ENCODE measurements at regions not wholly inside any gene's neighbourhood (a gene's known extent, or its start where the extent isn't known, plus 50 kb on each side); places are given as distances from the start of the nearest gene placed in this dataset.

GRCh38 chr9:108412755-108413154 is 443.0 kb downstream of the ACTL7B start:
- Histone ChIP-seq H3K27ac (ENCODE audit: low read depth, low read length) (no peak overlapping the region), H3K4me3 (ENCODE audit: low read length) (no peak overlapping the region), H4K20me1 (ENCODE audit: control insufficient read depth, insufficient read depth, low read depth, low read length) (no peaks in the 10 kb centered on the region), H3K4me2 (ENCODE audit: low read length) (no peak overlapping the region), H3K79me2 (ENCODE audit: control insufficient read depth, low read length) (no peaks in the 10 kb centered on the region), H3K27me3 (ENCODE audit: control insufficient read depth, low read length) (no peaks in the 10 kb centered on the region), H3F3A (ENCODE audit: control insufficient read depth, insufficient read depth) (no peaks in the 10 kb centered on the region), H3K9me3 (ENCODE audit: control insufficient read depth, insufficient read depth, low read length) (no peaks in the 10 kb centered on the region), H3K9me2 (replicated peaks; ENCODE audit: control insufficient read depth, low read length) (no peaks in the 10 kb centered on the region), H3K4me1 (ENCODE audit: control insufficient read depth, low read length) (no peaks in the 10 kb centered on the region), H3K36me3 (ENCODE audit: control insufficient read depth, low read length) (no peaks in the 10 kb centered on the region)
- TF ChIP-seq EZH2phosphoT487 (IDR thresholded peaks at IDR 0.05; ENCODE audit: borderline replicate concordance, low read length) (no peak), CTCF (IDR thresholded peaks at IDR 0.05; ENCODE audit: low read depth, low read length, poor library complexity, severe bottlenecking) (peak; percentile 15)

GRCh38 chr9:108411632-108412031 is 444.2 kb downstream of the ACTL7B start:
- no peak overlapping the region for H3K4me2 ChIP-seq (ENCODE audit: low read length)
- H3K36me3 ChIP-seq (ENCODE audit: control insufficient read depth, low read length), result no peaks in the 10 kb centered on the region
- TF ChIP-seq EZH2phosphoT487 (IDR thresholded peaks at IDR 0.05; ENCODE audit: borderline replicate concordance, low read length), result no peak
- TF ChIP-seq CTCF (IDR thresholded peaks at IDR 0.05; ENCODE audit: low read depth, low read length, poor library complexity, severe bottlenecking), result no peak
- H4K20me1 ChIP-seq (ENCODE audit: control insufficient read depth, insufficient read depth, low read depth, low read length), result no peaks in the 10 kb centered on the region
- no peaks in the 10 kb centered on the region for H3F3A ChIP-seq (ENCODE audit: control insufficient read depth, insufficient read depth)
- no peaks in the 10 kb centered on the region for H3K9me2 ChIP-seq (replicated peaks; ENCODE audit: control insufficient read depth, low read length)
- H3K4me3 ChIP-seq (ENCODE audit: low read length), result no peak overlapping the region
- H3K4me1 ChIP-seq (ENCODE audit: control insufficient read depth, low read length), result no peaks in the 10 kb centered on the region
- H3K27me3 ChIP-seq (ENCODE audit: control insufficient read depth, low read length), result no peaks in the 10 kb centered on the region
- no peaks in the 10 kb centered on the region for H3K79me2 ChIP-seq (ENCODE audit: control insufficient read depth, low read length)
- no peaks in the 10 kb centered on the region for H3K9me3 ChIP-seq (ENCODE audit: control insufficient read depth, insufficient read depth, low read length)
- no peak overlapping the region for H3K27ac ChIP-seq (ENCODE audit: low read depth, low read length)

- Histone ChIP-seq H3K27ac (ENCODE audit: low read depth, low read length) (no peak overlapping the region), H3F3A (ENCODE audit: control insufficient read depth, insufficient read depth) (no peaks in the 10 kb centered on the region), H3K36me3 (ENCODE audit: control insufficient read depth, low read length) (no peaks in the 10 kb centered on the region), H3K4me1 (ENCODE audit: control insufficient read depth, low read length) (no peaks in the 10 kb centered on the region), H4K20me1 (ENCODE audit: control insufficient read depth, insufficient read depth, low read depth, low read length) (no peaks in the 10 kb centered on the region), H3K9me3 (ENCODE audit: control insufficient read depth, insufficient read depth, low read length) (no peaks in the 10 kb centered on the region), H3K4me3 (ENCODE audit: low read length) (no peak overlapping the region), H3K9me2 (replicated peaks; ENCODE audit: control insufficient read depth, low read length) (no peaks in the 10 kb centered on the region), H3K27me3 (ENCODE audit: control insufficient read depth, low read length) (no peaks in the 10 kb centered on the region), H3K79me2 (ENCODE audit: control insufficient read depth, low read length) (no peaks in the 10 kb centered on the region), H3K4me2 (ENCODE audit: low read length) (no peak overlapping the region)
- TF ChIP-seq CTCF (IDR thresholded peaks at IDR 0.05; ENCODE audit: low read depth, low read length, poor library complexity, severe bottlenecking), result no peak
- TF ChIP-seq EZH2phosphoT487 (IDR thresholded peaks at IDR 0.05; ENCODE audit: borderline replicate concordance, low read length), result no peak
These were observed 445.6 kb downstream of the ACTL7B start for GRCh38 chr9:108410161-108410560.

- Histone ChIP-seq H3K9me3 (ENCODE audit: control insufficient read depth, insufficient read depth, low read length) (no peaks in the 10 kb centered on the region), H3K79me2 (ENCODE audit: control insufficient read depth, low read length) (no peaks in the 10 kb centered on the region), H3K27me3 (ENCODE audit: control insufficient read depth, low read length) (no peaks in the 10 kb centered on the region), H3F3A (ENCODE audit: control insufficient read depth, insufficient read depth) (no peaks in the 10 kb centered on the region), H3K4me1 (ENCODE audit: control insufficient read depth, low read length) (no peaks in the 10 kb centered on the region), H3K36me3 (ENCODE audit: control insufficient read depth, low read length) (no peaks in the 10 kb centered on the region), H3K9me2 (replicated peaks; ENCODE audit: control insufficient read depth, low read length) (no peaks in the 10 kb centered on the region), H4K20me1 (ENCODE audit: control insufficient read depth, insufficient read depth, low read depth, low read length) (no peaks in the 10 kb centered on the region), H3K4me3 (ENCODE audit: low read length) (no peak overlapping the region), H3K27ac (ENCODE audit: low read depth, low read length) (no peak overlapping the region), H3K4me2 (ENCODE audit: low read length) (no peak overlapping the region)
- TF ChIP-seq EZH2phosphoT487 (IDR thresholded peaks at IDR 0.05; ENCODE audit: borderline replicate concordance, low read length) (no peak), CTCF (IDR thresholded peaks at IDR 0.05; ENCODE audit: low read depth, low read length, poor library complexity, severe bottlenecking) (no peak)
These were observed 455.5 kb downstream of the ACTL7B start for GRCh38 chr9:108400297-108400696.
